ENCODE measurements at regions not wholly inside any gene's neighbourhood (a gene's known extent, or its start where the extent isn't known, plus 50 kb on each side); places are given as distances from the start of the nearest gene placed in this dataset.
A peak's percentile ranks its signal among the peaks of the same experiment; 100 is the strongest.

- H3K4me3 ChIP-seq = no peak overlapping the region
- no peaks in the 10 kb centered on the region for H3K36me3 ChIP-seq
- peak in 4 of 6 experiments; percentile 27 to 52 (median 42) for TF ChIP-seq CTCF (IDR thresholded peaks at IDR 0.05)
- no peak for TF ChIP-seq POLR2A (IDR thresholded peaks at IDR 0.05)
- H3K27me3 ChIP-seq = no peaks in the 10 kb centered on the region
- peak in 2 of 3 donors; percentile 51 to 69 for DNase-seq
- H3K27ac ChIP-seq = no peak overlapping the region
- H3K4me1 ChIP-seq = no peaks in the 10 kb centered on the region
- H3K9me3 ChIP-seq = no peaks in the 10 kb centered on the region
These were observed 213.0 kb upstream of the CELF4 start for GRCh38 chr18:37778417-37779165.

- Histone ChIP-seq H3K4me1 (no peaks in the 10 kb centered on the region), H3K9me3 (no peaks in the 10 kb centered on the region), H3K4me3 (no peak overlapping the region), H3K27ac (no peak overlapping the region), H3K27me3 (no peaks in the 10 kb centered on the region), H3K36me3 (no peaks in the 10 kb centered on the region)
- no peak for DNase-seq
- TF ChIP-seq CTCF (IDR thresholded peaks at IDR 0.05) (no peak), POLR2A (IDR thresholded peaks at IDR 0.05) (no peak)
These were observed 204.2 kb upstream of the CELF4 start for GRCh38 chr18:37769826-37770225.

- H3K4me3 ChIP-seq = no peak overlapping the region
These were observed 199.1 kb upstream of the CELF4 start for GRCh38 chr18:37764541-37765288.

GRCh38 chr18:37762076-37762621 lies 196.6 kb upstream of the CELF4 start:
- Histone ChIP-seq H3K9me3 (no peaks in the 10 kb centered on the region), H3K27ac (no peak overlapping the region), H3K27me3 (no peaks in the 10 kb centered on the region), H3K36me3 (no peaks in the 10 kb centered on the region), H3K4me3 (no peak overlapping the region), H3K4me1 (no peaks in the 10 kb centered on the region)
- TF ChIP-seq POLR2A (IDR thresholded peaks at IDR 0.05) = no peak
- no peak for TF ChIP-seq CTCF (IDR thresholded peaks at IDR 0.05)
- no peak for DNase-seq

More at GRCh38 chr18:37764541-37765288, 199.1 kb upstream of the CELF4 start:
- Histone ChIP-seq H3K9me3 (no peaks in the 10 kb centered on the region), H3K27ac (no peak overlapping the region), H3K4me1 (no peaks in the 10 kb centered on the region), H3K27me3 (no peaks in the 10 kb centered on the region), H3K36me3 (no peaks in the 10 kb centered on the region)
- DNase-seq = no peak
- TF ChIP-seq CTCF (IDR thresholded peaks at IDR 0.05) = no peak
- no peak for TF ChIP-seq POLR2A (IDR thresholded peaks at IDR 0.05)

GRCh38 chr18:37754141-37754540 lies 188.5 kb upstream of the CELF4 start:
- no peak for TF ChIP-seq CTCF (IDR thresholded peaks at IDR 0.05)
- TF ChIP-seq POLR2A (IDR thresholded peaks at IDR 0.05) = no peak
- Histone ChIP-seq H3K27me3 (no peaks in the 10 kb centered on the region), H3K9me3 (no peaks in the 10 kb centered on the region), H3K4me3 (no peak overlapping the region), H3K27ac (no peak overlapping the region), H3K36me3 (no peaks in the 10 kb centered on the region), H3K4me1 (no peaks in the 10 kb centered on the region)
- DNase-seq = no peak

Measured in Peyer's patch (tissue), 4 donors.